DOHH2 (cell line): ENCODE measurements at regions not wholly inside any gene's neighbourhood (a gene's known extent, or its start where the extent isn't known, plus 50 kb on each side); places are given as distances from the start of the nearest gene placed in this dataset.

Experiments
- H3F3A ChIP-seq: fragments of 200-600 bp; sonication (generic), shearing (Covaris generic); 2 replicates; pipeline ENCODE4 v1.6.0; 2016; ENCODE audit warnings: antibody characterized with exemption, mild to moderate bottlenecking; ENCODE audit not compliant: control insufficient read depth, insufficient read depth
- H3K27ac ChIP-seq: fragments of 200-600 bp; sonication (generic); 2 replicates; pipeline ENCODE4 v1.5.1; 2014; ENCODE audit warnings: low read depth, mild to moderate bottlenecking, low read length, moderate library complexity
- H3K27me3 ChIP-seq: fragments of 200-600 bp; sonication (generic); 2 replicates; pipeline ENCODE4 v1.6.1; 2014; ENCODE audit warnings: mild to moderate bottlenecking, low read length, mixed read lengths; ENCODE audit not compliant: control insufficient read depth
- H3K36me3 ChIP-seq: fragments of 200-600 bp; sonication (generic); 2 replicates; pipeline ENCODE4 v1.6.1; 2014; ENCODE audit warnings: mild to moderate bottlenecking, low read length, moderate library complexity, mixed read lengths; ENCODE audit not compliant: control insufficient read depth
- H3K4me1 ChIP-seq: fragments of 200-600 bp; sonication (generic); 2 replicates; pipeline ENCODE4 v1.6.1; 2014; ENCODE audit warnings: mild to moderate bottlenecking, low read length, mixed read lengths; ENCODE audit not compliant: control insufficient read depth
- H3K4me2 ChIP-seq: fragments of 200-600 bp; sonication (generic); 2 replicates; pipeline ENCODE4 v1.6.0; 2014; ENCODE audit warnings: mild to moderate bottlenecking, low read length, moderate library complexity
- H3K4me3 ChIP-seq: fragments of 200-600 bp; sonication (generic); 2 replicates; pipeline ENCODE4 v1.5.1; 2014; ENCODE audit warnings: mild to moderate bottlenecking, low read length, mixed read lengths
- H3K79me2 ChIP-seq: fragments of 200-600 bp; sonication (generic); 2 replicates; pipeline ENCODE4 v1.6.1; 2014; ENCODE audit warnings: mild to moderate bottlenecking, low read length, mixed read lengths; ENCODE audit not compliant: control insufficient read depth
- H3K9me2 ChIP-seq: fragments of 200-600 bp; sonication (generic); replicated peaks from 2 replicates; pipeline ENCODE4 v1.6.1; 2014; ENCODE audit warnings: mild to moderate bottlenecking, low read length, mixed read lengths; ENCODE audit not compliant: control insufficient read depth
- H3K9me3 ChIP-seq: fragments of 200-600 bp; sonication (generic); 2 replicates; pipeline ENCODE4 v1.6.1; 2014; ENCODE audit warnings: antibody characterized with exemption, low read length, mixed read lengths; ENCODE audit not compliant: control insufficient read depth, insufficient read depth
- H4K20me1 ChIP-seq: fragments of 200-600 bp; sonication (generic); 2 replicates; pipeline ENCODE4 v1.6.0; 2014; ENCODE audit warnings: low read depth, mild to moderate bottlenecking, antibody characterized with exemption, low read length, moderate library complexity; ENCODE audit not compliant: control insufficient read depth, insufficient read depth
- CTCF ChIP-seq: fragments of 200-600 bp; sonication (generic); IDR thresholded peaks from one replicate; pipeline ENCODE4 v1.5.1; 2014; ENCODE audit warnings: antibody characterized with exemption, mild to moderate bottlenecking, low read depth, low read length; ENCODE audit not compliant: poor library complexity, severe bottlenecking
- EZH2phosphoT487 ChIP-seq: fragments of 200-600 bp; sonication (generic); IDR thresholded peaks from 2 replicates; pipeline ENCODE4 v1.6.1; 2017; ENCODE audit warnings: borderline replicate concordance, mild to moderate bottlenecking, antibody characterized with exemption, low read length, moderate library complexity, mixed read lengths

- Histone ChIP-seq H3K36me3 (no peaks in the 10 kb centered on the region), H3K79me2 (no peaks in the 10 kb centered on the region), H3K4me2 (no peak overlapping the region), H3K9me3 (no peaks in the 10 kb centered on the region), H3K27me3 (no peaks in the 10 kb centered on the region), H3K4me3 (no peak overlapping the region), H3K27ac (no peak overlapping the region), H3F3A (no peaks in the 10 kb centered on the region), H3K4me1 (peaks cover 15% of the 10 kb centered on the region), H4K20me1 (no peaks in the 10 kb centered on the region), H3K9me2 (no peaks in the 10 kb centered on the region)
- TF ChIP-seq CTCF, result no peak
- TF ChIP-seq EZH2phosphoT487, result no peak
These were observed 545.0 kb upstream of the ZNF608 start for GRCh38 chr5:125291447-125291846.

DNA sequence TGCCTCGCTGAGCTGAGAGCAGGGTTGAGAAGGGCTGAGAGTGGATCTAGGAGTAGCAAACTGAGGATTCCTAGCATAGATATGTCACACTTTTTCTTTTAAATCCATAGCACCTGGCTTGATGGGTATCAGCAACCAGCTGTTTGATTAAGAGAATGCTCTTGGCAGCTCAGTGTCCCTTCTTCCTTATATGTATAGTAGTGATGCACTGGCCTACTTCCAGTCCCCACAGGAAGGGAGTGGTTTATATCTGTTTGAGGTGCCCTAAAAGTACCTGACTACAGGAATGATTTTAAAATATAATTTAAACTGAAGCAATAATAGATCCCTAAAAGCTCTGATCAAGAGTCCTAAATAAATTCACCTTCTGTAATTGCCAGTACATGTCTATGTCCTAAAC lies 546.8 kb upstream of the ZNF608 start:
- peak overlapping the region; percentile 41 for H3K4me2 ChIP-seq
- no peak overlapping the region for H3K4me3 ChIP-seq
- H3K27me3 ChIP-seq, result no peaks in the 10 kb centered on the region
- H3K9me3 ChIP-seq, result no peaks in the 10 kb centered on the region
- H3K9me2 ChIP-seq, result no peaks in the 10 kb centered on the region
- no peak overlapping the region for H3K27ac ChIP-seq
- no peaks in the 10 kb centered on the region for H3K79me2 ChIP-seq
- H4K20me1 ChIP-seq, result no peaks in the 10 kb centered on the region
- H3F3A ChIP-seq, result no peaks in the 10 kb centered on the region
- TF ChIP-seq EZH2phosphoT487, result no peak
- no peak for TF ChIP-seq CTCF
- peaks cover 15% of the 10 kb centered on the region for H3K4me1 ChIP-seq
- H3K36me3 ChIP-seq, result no peaks in the 10 kb centered on the region

- H3K4me3 ChIP-seq, result no peak overlapping the region
- no peaks in the 10 kb centered on the region for H3K27me3 ChIP-seq
- no peaks in the 10 kb centered on the region for H3K79me2 ChIP-seq
- no peaks in the 10 kb centered on the region for H4K20me1 ChIP-seq
- no peak overlapping the region for H3K27ac ChIP-seq
- no peak overlapping the region for H3K4me2 ChIP-seq
- peaks cover 15% of the 10 kb centered on the region for H3K4me1 ChIP-seq
- no peaks in the 10 kb centered on the region for H3K9me2 ChIP-seq
- TF ChIP-seq CTCF (no peak), EZH2phosphoT487 (no peak)
- H3K9me3 ChIP-seq, result no peaks in the 10 kb centered on the region
- H3K36me3 ChIP-seq, result no peaks in the 10 kb centered on the region
- no peaks in the 10 kb centered on the region for H3F3A ChIP-seq
These were observed 547.3 kb upstream of the ZNF608 start for GRCh38 chr5:125293726-125294125.

DNA sequence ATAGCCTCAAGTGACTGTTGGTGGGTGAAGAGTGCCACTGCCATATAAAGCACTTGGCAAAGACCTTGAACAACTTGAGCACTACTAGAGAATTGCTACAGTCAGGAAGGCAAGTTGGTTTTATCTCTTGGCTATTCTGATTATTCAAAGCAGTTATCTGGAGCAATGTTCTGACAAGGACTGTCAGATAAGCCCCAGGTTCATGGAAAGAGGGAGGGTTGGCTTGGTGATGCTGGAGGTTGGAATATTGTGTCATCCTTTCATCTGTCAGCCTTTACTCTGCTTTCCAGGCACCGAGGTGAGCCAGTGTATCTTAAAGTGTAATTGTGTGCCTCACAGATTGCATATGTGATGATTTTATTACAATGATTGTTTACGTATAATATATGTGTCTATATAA lies 548.4 kb upstream of the ZNF608 start:
- Histone ChIP-seq H3K27me3 (no peaks in the 10 kb centered on the region), H3K9me2 (no peaks in the 10 kb centered on the region), H3K9me3 (no peaks in the 10 kb centered on the region), H3K27ac (no peak overlapping the region), H3K4me2 (no peak overlapping the region), H3K4me1 (peaks cover 15% of the 10 kb centered on the region), H3K4me3 (no peak overlapping the region), H3K79me2 (no peaks in the 10 kb centered on the region), H4K20me1 (no peaks in the 10 kb centered on the region), H3F3A (no peaks in the 10 kb centered on the region), H3K36me3 (no peaks in the 10 kb centered on the region)
- TF ChIP-seq EZH2phosphoT487 (no peak), CTCF (no peak)
